ENCODE measurements at regions not wholly inside any gene's neighbourhood (a gene's known extent, or its start where the extent isn't known, plus 50 kb on each side); places are given as distances from the start of the nearest gene placed in this dataset.
"Not testable (repeated sequence)": the region's sequence is repeated elsewhere in the genome, so short reads cannot be mapped to it uniquely, and the experiment has no call there.

DNA sequence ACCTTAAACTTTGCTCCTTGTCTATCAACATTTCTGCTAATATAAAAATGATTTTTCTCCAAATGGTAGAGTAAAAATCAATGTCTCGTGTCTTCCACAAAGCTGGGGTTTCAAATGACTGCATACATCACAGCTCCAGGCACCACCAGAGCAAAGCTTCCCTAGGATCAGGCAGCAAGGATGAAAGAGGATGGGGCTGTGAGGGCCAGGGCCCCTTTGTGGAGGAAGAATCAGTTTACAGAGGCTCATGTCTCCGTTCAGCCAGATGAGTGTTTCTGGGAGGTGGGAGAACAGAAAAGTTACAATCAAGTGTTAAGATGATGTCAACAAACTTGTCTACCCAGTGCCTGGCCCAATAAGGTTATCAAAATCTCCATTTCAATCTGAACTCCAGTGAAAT, 105.5 kb downstream of the BDH1 start:
- Mint-ChIP-seq H3K36me3 (no peaks in the 10 kb centered on the region), H3K4me3 (no peak overlapping the region), H3K27me3 (peaks cover 5 to 7% of the 10 kb centered on the region in 2 donors), H3K9me3 (no peaks in the 10 kb centered on the region), H3K4me1 (peaks cover 1 to 9% (median 9%) of the 10 kb centered on the region in 3 donors), H3K27ac (no peak overlapping the region)
- no peaks in the 10 kb centered on the region for H3K36me3 ChIP-seq (ENCODE audit: insufficient read depth, low read length)
- ChIA-PET CTCF (no interaction called here), POLR2A (interaction anchor here (0.6 kb wide), 1 partner anchor 20 kb away, joined by 3 read pairs; no protein-coding TSS in a partner anchor)
- no peaks in the 10 kb centered on the region for H3K27me3 ChIP-seq (ENCODE audit: insufficient read depth, low read length, poor library complexity, severe bottlenecking)
- no peak overlapping the region for H3K4me3 ChIP-seq (ENCODE audit: low read length)
- no peak for DNase-seq
- peaks cover 19% of the 10 kb centered on the region for H3K4me1 ChIP-seq (ENCODE audit: insufficient read depth, low read length)
- H3K9me3 ChIP-seq (ENCODE audit: low read length), result no peaks in the 10 kb centered on the region
- no peak overlapping the region for H3K27ac ChIP-seq (ENCODE audit: low read depth, low read length)

DNA sequence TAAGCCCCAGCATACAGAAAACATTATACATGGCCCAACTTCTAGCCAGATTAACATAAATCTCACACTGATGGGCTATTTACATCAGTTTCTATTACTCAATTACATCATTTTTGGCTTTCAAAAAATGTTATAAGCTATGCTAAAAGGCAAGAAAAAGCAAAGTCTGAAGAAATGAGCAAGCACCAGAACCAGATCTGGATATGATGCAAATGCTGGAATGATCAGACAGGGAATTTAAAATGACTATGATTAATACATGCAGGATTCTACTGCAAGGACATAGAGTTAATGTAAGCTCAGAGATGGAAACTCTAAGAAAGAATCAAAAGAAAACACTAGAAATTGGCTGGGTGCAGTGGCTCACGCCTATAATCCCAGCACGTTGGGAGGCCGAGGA, 106.6 kb downstream of the BDH1 start:
- H3K4me1 Mint-ChIP-seq; CTCF ChIA-PET; H3K9me3 ChIP-seq (ENCODE audit: low read length); H3K27ac ChIP-seq (ENCODE audit: low read depth, low read length); H3K4me3 Mint-ChIP-seq; POLR2A ChIA-PET; H3K9me3 Mint-ChIP-seq; H3K27me3 ChIP-seq (ENCODE audit: insufficient read depth, low read length, poor library complexity, severe bottlenecking); DNase-seq; H3K36me3 Mint-ChIP-seq; H3K27ac Mint-ChIP-seq; H3K36me3 ChIP-seq (ENCODE audit: insufficient read depth, low read length); H3K4me3 ChIP-seq (ENCODE audit: low read length): not testable (repeated sequence)
- H3K27me3 Mint-ChIP-seq, result peaks cover 4 to 14% of the 10 kb centered on the region in 2 donors
- peaks cover 21% of the 10 kb centered on the region for H3K4me1 ChIP-seq (ENCODE audit: insufficient read depth, low read length)

DNA sequence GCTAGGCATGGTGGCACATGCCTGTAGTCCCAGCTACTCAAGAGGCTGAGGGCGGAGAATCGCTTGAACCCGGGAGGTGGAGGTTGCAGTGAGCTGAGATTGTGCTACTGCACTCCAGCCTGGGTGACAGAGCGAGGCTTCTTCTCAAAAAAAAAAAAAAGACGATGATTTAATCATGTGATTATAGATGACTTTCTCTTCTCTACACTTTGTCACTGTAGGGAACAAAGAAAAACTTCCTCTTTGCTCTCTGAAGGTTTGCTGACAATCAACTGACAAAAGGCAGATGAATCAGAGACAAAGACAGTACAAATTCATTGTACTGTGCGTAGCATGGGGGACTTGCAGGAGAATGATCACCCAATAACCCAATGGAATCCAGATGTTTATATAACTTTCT, 108.0 kb downstream of the BDH1 start:
- H3K36me3 ChIP-seq (ENCODE audit: insufficient read depth, low read length); H3K4me3 Mint-ChIP-seq; CTCF ChIA-PET; H3K27me3 ChIP-seq (ENCODE audit: insufficient read depth, low read length, poor library complexity, severe bottlenecking); H3K9me3 Mint-ChIP-seq; H3K27ac Mint-ChIP-seq; H3K27ac ChIP-seq (ENCODE audit: low read depth, low read length); H3K4me3 ChIP-seq (ENCODE audit: low read length); H3K9me3 ChIP-seq (ENCODE audit: low read length); H3K36me3 Mint-ChIP-seq; H3K4me1 Mint-ChIP-seq; POLR2A ChIA-PET; DNase-seq: not testable (repeated sequence)
- H3K27me3 Mint-ChIP-seq, result peaks cover 9 to 21% of the 10 kb centered on the region in 2 donors
- peaks cover 21% of the 10 kb centered on the region for H3K4me1 ChIP-seq (ENCODE audit: insufficient read depth, low read length)

DNA sequence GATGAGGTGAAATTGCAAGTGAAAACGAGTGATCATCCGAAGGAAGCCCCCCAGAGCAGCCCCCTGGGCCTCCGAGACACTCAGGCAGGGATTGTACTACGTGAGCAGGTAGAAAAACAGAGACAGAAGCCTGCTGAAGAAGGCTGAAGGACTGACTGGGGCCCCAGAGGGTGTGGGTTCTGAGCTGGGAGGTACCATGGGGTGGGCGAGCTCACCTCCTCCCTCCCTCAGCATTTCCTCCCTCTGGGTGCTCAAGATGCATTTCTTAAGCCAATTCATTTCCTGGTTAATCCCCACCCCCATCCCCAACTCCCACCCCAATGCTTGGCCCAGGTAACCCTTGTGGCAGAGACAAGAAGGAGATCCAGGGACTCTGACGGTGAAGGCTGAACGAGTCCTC, 108.7 kb downstream of the BDH1 start:
- POLR2A ChIA-PET, result no interaction called here
- CTCF ChIA-PET, result no interaction called here

DNA sequence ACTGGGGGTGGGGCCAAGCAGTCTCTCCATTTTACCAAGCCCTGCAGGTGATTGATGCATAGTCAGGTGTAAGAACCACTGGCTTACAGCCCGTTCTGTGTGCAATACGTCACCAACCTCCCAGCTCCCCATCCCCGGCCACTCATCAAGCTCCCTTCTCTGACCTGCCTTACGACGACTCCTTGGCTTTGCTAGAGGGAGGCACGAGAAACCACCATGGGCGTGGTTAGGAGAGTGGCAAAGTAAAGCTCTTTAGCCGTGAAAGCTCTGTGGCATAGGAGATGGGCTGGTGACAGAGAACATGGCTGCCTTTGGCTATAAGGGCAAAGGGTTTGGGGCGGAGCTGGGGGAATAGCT, 109.1 kb downstream of the BDH1 start:
- no peak for DNase-seq
- CTCF ChIA-PET, result no interaction called here
- peaks cover 21% of the 10 kb centered on the region for H3K4me1 ChIP-seq (ENCODE audit: insufficient read depth, low read length)
- Mint-ChIP-seq H3K27ac (no peak overlapping the region), H3K4me1 (no peaks in the 10 kb centered on the region), H3K27me3 (peaks cover 14 to 30% of the 10 kb centered on the region in 2 donors), H3K36me3 (no peaks in the 10 kb centered on the region), H3K4me3 (no peak overlapping the region), H3K9me3 (no peaks in the 10 kb centered on the region)
- no peak overlapping the region for H3K27ac ChIP-seq (ENCODE audit: low read depth, low read length)
- no peaks in the 10 kb centered on the region for H3K9me3 ChIP-seq (ENCODE audit: low read length)
- no peaks in the 10 kb centered on the region for H3K36me3 ChIP-seq (ENCODE audit: insufficient read depth, low read length)
- no peak overlapping the region for H3K4me3 ChIP-seq (ENCODE audit: low read length)
- POLR2A ChIA-PET, result no interaction called here
- H3K27me3 ChIP-seq (ENCODE audit: insufficient read depth, low read length, poor library complexity, severe bottlenecking), result no peaks in the 10 kb centered on the region

More for the DNA sequence above, 108.7 kb downstream of the BDH1 start:
- no peaks in the 10 kb centered on the region for H3K36me3 ChIP-seq (ENCODE audit: insufficient read depth, low read length)
- no peaks in the 10 kb centered on the region for H3K9me3 Mint-ChIP-seq
- H3K4me3 ChIP-seq (ENCODE audit: low read length), result no peak overlapping the region
- no peak overlapping the region for H3K27ac ChIP-seq (ENCODE audit: low read depth, low read length)
- H3K27me3 ChIP-seq (ENCODE audit: insufficient read depth, low read length, poor library complexity, severe bottlenecking), result no peaks in the 10 kb centered on the region
- peaks cover 21% of the 10 kb centered on the region for H3K4me1 ChIP-seq (ENCODE audit: insufficient read depth, low read length)
- DNase-seq, result no peak
- H3K9me3 ChIP-seq (ENCODE audit: low read length), result no peaks in the 10 kb centered on the region
- H3K27ac Mint-ChIP-seq, result no peak overlapping the region
- peaks cover 13 to 26% of the 10 kb centered on the region in 2 donors for H3K27me3 Mint-ChIP-seq
- no peak overlapping the region for H3K4me3 Mint-ChIP-seq
- H3K36me3 Mint-ChIP-seq, result no peaks in the 10 kb centered on the region
- no peaks in the 10 kb centered on the region for H3K4me1 Mint-ChIP-seq

DNA sequence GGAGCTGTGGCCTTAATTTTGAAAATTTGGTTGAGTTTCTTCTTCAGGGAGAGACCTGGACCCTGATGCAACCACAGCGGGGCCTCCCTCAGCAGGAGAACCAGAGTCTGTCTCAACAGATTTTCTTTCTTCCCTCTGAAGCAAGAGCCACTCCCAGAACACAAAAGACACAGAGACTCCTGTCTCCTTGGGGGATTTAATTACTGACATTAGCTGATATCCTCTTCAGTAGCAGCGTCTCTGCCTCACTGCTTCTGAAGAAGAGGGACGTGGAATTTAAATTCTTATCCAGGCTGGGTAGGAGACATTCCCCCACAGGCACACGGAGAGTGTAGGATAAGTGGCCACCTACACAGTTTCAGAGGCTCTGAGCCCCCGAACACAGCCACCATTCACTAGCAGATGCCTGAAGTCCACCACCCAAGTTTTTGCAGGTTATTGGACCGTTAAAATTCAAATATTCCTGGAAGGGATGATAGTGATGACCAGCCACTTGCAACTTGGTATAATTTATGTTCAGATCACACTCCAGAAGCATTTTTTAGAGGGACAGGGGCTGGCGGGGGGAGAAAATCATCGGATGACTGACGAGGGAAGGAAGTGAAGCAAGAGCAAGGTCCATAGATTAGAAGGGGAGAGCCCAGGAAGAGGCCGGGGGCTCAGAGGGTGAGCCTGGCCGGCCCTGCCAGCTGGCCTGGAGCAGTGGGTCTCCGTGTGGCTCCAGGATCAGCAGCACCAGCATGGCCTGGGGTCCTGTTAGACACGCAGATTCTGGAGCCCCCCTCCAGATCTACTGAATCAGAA, 109.7 kb downstream of the BDH1 start:
- Mint-ChIP-seq H3K27ac (no peak overlapping the region), H3K27me3 (peaks cover 18 to 36% of the 10 kb centered on the region in 2 donors), H3K36me3 (no peaks in the 10 kb centered on the region), H3K4me3 (no peak overlapping the region), H3K9me3 (no peaks in the 10 kb centered on the region), H3K4me1 (no peaks in the 10 kb centered on the region)
- Histone ChIP-seq H3K36me3 (ENCODE audit: insufficient read depth, low read length) (no peaks in the 10 kb centered on the region), H3K4me1 (ENCODE audit: insufficient read depth, low read length) (peaks cover 21% of the 10 kb centered on the region), H3K27ac (ENCODE audit: low read depth, low read length) (no peak overlapping the region), H3K4me3 (ENCODE audit: low read length) (no peak overlapping the region), H3K9me3 (ENCODE audit: low read length) (no peaks in the 10 kb centered on the region), H3K27me3 (ENCODE audit: insufficient read depth, low read length, poor library complexity, severe bottlenecking) (no peaks in the 10 kb centered on the region)
- ChIA-PET POLR2A (no interaction called here), CTCF (no interaction called here)
- no peak for DNase-seq

DNA sequence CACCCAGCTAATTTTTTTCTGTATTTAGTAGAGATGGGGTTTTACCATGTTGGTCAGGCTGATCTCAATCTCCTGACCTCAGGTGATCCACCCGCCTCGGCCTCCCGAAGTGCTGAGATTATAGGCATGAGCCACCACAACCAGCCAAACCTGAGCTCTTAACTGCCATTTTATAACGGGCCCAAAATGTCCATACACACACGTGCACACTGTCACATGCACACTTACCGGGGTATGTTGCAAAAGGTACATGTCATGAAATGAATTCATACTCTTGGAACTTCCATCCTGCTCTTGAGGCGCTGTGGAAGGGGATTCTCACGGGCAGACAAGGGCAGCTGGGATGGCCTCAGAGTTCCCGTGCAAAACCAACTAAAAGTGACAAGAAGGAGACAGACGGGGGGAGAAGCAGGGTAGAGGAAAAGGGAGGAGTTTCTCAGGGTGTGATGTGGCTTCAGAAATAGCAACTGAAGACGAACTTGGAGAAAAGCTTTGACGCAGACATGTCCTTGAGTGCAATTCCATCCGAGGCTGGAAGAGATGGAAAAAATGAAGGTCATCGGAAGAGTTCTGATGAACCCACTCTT, 110.9 kb downstream of the BDH1 start:
- Histone ChIP-seq H3K4me1 (ENCODE audit: insufficient read depth, low read length) (peaks cover 21% of the 10 kb centered on the region), H3K27me3 (ENCODE audit: insufficient read depth, low read length, poor library complexity, severe bottlenecking) (no peaks in the 10 kb centered on the region), H3K27ac (ENCODE audit: low read depth, low read length) (no peak overlapping the region), H3K36me3 (ENCODE audit: insufficient read depth, low read length) (no peaks in the 10 kb centered on the region), H3K4me3 (ENCODE audit: low read length) (no peak overlapping the region), H3K9me3 (ENCODE audit: low read length) (no peaks in the 10 kb centered on the region)
- Mint-ChIP-seq H3K9me3 (no peaks in the 10 kb centered on the region), H3K36me3 (no peaks in the 10 kb centered on the region), H3K27me3 (peaks cover 21 to 45% of the 10 kb centered on the region in 2 donors), H3K27ac (no peak overlapping the region), H3K4me1 (no peaks in the 10 kb centered on the region), H3K4me3 (no peak overlapping the region)
- ChIA-PET POLR2A (no interaction called here), CTCF (no interaction called here)
- DNase-seq, result no peak

DNA sequence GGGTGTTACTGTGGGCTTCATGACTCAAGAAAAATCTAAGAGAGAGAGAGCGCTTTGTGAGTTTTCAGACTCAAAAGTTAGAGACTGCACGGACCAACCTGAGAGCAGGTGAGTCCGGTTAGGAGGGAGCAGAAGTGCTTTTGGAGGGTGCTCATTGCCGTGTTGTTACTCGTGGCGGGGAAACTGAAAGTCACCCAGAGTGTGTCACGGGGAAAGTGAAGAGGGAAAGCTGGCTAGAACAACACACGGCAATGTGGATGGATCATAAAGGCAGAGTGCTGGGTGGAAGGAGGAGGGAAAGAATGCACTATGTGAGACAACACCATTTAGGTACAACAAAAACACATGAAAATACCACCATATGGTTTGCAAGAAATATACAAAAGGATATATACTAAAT, 112.3 kb downstream of the BDH1 start:
- Histone ChIP-seq H3K4me1 (ENCODE audit: insufficient read depth, low read length) (peaks cover 21% of the 10 kb centered on the region), H3K9me3 (ENCODE audit: low read length) (no peaks in the 10 kb centered on the region), H3K4me3 (ENCODE audit: low read length) (no peak overlapping the region), H3K36me3 (ENCODE audit: insufficient read depth, low read length) (no peaks in the 10 kb centered on the region), H3K27me3 (ENCODE audit: insufficient read depth, low read length, poor library complexity, severe bottlenecking) (no peaks in the 10 kb centered on the region), H3K27ac (ENCODE audit: low read depth, low read length) (no peak overlapping the region)
- DNase-seq, result no peak
- H3K4me3 Mint-ChIP-seq, result no peak overlapping the region
- peaks cover 22 to 57% of the 10 kb centered on the region in 2 donors for H3K27me3 Mint-ChIP-seq
- no peaks in the 10 kb centered on the region for H3K9me3 Mint-ChIP-seq
- CTCF ChIA-PET, result no interaction called here
- POLR2A ChIA-PET, result no interaction called here
- H3K4me1 Mint-ChIP-seq, result no peaks in the 10 kb centered on the region
- peaks cover 0 to 2% (median 0%) of the 10 kb centered on the region in 3 donors for H3K36me3 Mint-ChIP-seq
- peak overlapping the region in 1 of 8 donors; percentile 77 for H3K27ac Mint-ChIP-seq

All from CD8-positive, alpha-beta memory T cell (primary cell).